ENCODE measurements at regions not wholly inside any gene's neighbourhood (a gene's known extent, or its start where the extent isn't known, plus 50 kb on each side); places are given as distances from the start of the nearest gene placed in this dataset.

DNA sequence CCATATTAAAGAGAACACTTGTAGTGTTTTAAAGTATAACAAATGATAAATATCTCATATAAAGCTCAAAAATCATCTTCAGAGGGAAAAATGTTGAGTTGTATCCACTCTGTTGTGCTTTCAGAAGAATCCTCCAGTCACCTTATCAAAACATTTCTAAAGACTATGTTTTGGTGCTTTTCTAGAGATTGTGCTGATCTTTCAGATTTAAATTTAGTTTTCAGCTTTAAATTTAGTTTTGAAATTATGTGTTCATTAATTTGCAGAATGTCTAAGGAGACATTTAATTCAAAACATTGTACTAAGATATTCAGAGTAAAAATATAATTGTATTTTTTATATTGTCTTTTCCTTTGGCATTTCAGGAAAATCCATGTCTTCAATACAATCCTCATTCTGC, 303.1 kb upstream of the KYNU start:
- no peak for TF ChIP-seq EZH2 (IDR thresholded peaks at IDR 0.05; ENCODE audit: borderline replicate concordance, low read depth, low read length, poor library complexity, severe bottlenecking)
- TF ChIP-seq, protein P1, sequence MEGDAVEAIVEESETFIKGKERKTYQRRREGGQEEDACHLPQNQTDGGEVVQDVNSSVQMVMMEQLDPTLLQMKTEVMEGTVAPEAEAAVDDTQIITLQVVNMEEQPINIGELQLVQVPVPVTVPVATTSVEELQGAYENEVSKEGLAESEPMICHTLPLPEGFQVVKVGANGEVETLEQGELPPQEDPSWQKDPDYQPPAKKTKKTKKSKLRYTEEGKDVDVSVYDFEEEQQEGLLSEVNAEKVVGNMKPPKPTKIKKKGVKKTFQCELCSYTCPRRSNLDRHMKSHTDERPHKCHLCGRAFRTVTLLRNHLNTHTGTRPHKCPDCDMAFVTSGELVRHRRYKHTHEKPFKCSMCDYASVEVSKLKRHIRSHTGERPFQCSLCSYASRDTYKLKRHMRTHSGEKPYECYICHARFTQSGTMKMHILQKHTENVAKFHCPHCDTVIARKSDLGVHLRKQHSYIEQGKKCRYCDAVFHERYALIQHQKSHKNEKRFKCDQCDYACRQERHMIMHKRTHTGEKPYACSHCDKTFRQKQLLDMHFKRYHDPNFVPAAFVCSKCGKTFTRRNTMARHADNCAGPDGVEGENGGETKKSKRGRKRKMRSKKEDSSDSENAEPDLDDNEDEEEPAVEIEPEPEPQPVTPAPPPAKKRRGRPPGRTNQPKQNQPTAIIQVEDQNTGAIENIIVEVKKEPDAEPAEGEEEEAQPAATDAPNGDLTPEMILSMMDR (conservative IDR thresholded peaks at IDR 0.05; ENCODE audit: low read depth, low read length) = no peak
- intact Hi-C loops (cut with micrococcal nuclease; ENCODE audit: unreplicated experiment) = no loop called here
- Histone ChIP-seq H3K27ac (ENCODE audit: low read depth, low read length, poor library complexity, severe bottlenecking) (peak overlapping the region; percentile 78), H3K36me3 (ENCODE audit: insufficient read depth, low read length, poor library complexity, severe bottlenecking) (peaks cover 10% of the 10 kb centered on the region), H3K4me3 (ENCODE audit: low read depth, low read length, poor library complexity, severe bottlenecking) (no peak overlapping the region), H3K9me3 (ENCODE audit: low read depth, low read length, poor library complexity, severe bottlenecking) (peaks cover 18% of the 10 kb centered on the region), H3K27me3 (replicated peaks; ENCODE audit: insufficient read depth, low read depth, low read length, poor library complexity) (no peaks in the 10 kb centered on the region), H3K4me1 (ENCODE audit: insufficient read depth, low read length, poor library complexity, severe bottlenecking) (peaks cover 23% of the 10 kb centered on the region)
- no peak for DNase-seq (ENCODE audit: low spot score)
- ChIA-PET CTCF (no interaction called here), POLR2A (ENCODE audit: low non-redundant PET) (interaction anchor here (0.6 kb wide), 1 partner anchor 124 kb away, joined by 3 read pairs; no protein-coding TSS in a partner anchor)
- BruUV-seq (replicated peaks) = no TSS peak

DNA sequence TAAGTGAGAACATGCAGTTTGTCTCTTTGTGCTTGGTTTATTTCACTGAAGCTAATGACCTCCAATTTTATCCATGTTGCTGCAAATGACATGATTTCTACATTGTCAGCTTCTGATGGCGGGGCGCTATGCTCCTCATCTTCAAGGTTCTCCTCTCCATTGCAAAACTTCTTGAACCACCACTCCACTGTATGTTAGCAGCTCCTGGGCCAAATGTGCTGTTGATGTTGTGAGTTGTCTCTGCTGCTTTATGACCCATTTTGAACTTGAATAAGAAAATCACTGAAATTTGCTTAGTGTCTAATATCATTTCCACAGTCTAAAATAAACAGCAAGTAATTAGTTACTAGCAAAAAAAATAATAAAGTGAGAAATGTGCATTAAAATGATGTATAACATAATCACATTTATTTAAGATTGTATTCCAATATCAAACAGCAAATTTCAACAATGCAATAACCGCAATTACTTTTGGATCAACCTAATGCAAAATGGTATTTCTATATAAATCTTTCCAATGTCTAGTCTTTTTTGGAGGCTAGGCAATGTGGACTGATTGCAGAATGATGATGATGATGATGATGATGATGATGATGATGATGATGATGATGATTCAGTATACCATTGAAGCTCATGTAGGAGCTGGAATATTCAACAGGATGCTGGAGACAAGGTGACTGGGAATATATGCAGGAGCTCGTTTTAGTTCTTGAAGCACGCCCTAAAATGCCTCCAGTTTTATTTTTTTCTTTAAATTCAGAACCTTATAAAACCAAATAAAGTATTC, 304.9 kb upstream of the KYNU start:
- ChIA-PET POLR2A (ENCODE audit: low non-redundant PET) (no interaction called here), CTCF (no interaction called here)
- no TSS peak for BruUV-seq (replicated peaks)

DNA sequence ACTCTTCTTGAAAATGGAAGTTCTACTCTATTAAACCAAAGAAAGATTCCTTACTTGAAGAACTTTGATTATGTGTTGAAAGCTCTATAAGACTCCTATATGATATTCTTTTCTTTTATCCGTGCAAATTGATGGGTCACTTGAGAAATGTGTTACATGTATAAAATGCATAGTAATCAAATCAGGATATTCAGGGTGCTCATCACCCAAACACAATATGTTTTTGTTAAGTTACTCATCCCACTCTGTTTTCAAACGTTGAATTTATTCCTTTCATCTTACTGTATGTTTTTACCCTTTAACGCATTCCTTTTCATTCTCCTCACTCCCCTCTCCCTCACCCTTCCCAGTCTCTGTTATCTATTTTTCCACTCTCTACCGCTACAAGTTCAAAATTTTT, 305.5 kb upstream of the KYNU start:
- Histone ChIP-seq H3K4me3 (ENCODE audit: low read depth, low read length, poor library complexity, severe bottlenecking) (no peak overlapping the region), H3K36me3 (ENCODE audit: insufficient read depth, low read length, poor library complexity, severe bottlenecking) (peaks cover 9% of the 10 kb centered on the region), H3K4me1 (ENCODE audit: insufficient read depth, low read length, poor library complexity, severe bottlenecking) (peaks cover 30% of the 10 kb centered on the region), H3K9me3 (ENCODE audit: low read depth, low read length, poor library complexity, severe bottlenecking) (peaks cover 10% of the 10 kb centered on the region), H3K27ac (ENCODE audit: low read depth, low read length, poor library complexity, severe bottlenecking) (no peak overlapping the region), H3K27me3 (replicated peaks; ENCODE audit: insufficient read depth, low read depth, low read length, poor library complexity) (no peaks in the 10 kb centered on the region)
- CTCF ChIA-PET = no interaction called here
- no peak for TF ChIP-seq EZH2 (IDR thresholded peaks at IDR 0.05; ENCODE audit: borderline replicate concordance, low read depth, low read length, poor library complexity, severe bottlenecking)
- TF ChIP-seq, protein P1 (conservative IDR thresholded peaks at IDR 0.05; ENCODE audit: low read depth, low read length) = no peak
- no peak for DNase-seq (ENCODE audit: low spot score)
- intact Hi-C loops (cut with micrococcal nuclease; ENCODE audit: unreplicated experiment) = no loop called here
- no TSS peak for BruUV-seq (replicated peaks)
- POLR2A ChIA-PET (ENCODE audit: low non-redundant PET) = no interaction called here

More for the DNA sequence above, 304.9 kb upstream of the KYNU start:
- DNase-seq (ENCODE audit: low spot score) = no peak
- peaks cover 10% of the 10 kb centered on the region for H3K36me3 ChIP-seq (ENCODE audit: insufficient read depth, low read length, poor library complexity, severe bottlenecking)
- H3K4me3 ChIP-seq (ENCODE audit: low read depth, low read length, poor library complexity, severe bottlenecking) = no peak overlapping the region
- peaks cover 25% of the 10 kb centered on the region for H3K4me1 ChIP-seq (ENCODE audit: insufficient read depth, low read length, poor library complexity, severe bottlenecking)
- no peak overlapping the region for H3K27ac ChIP-seq (ENCODE audit: low read depth, low read length, poor library complexity, severe bottlenecking)
- no peaks in the 10 kb centered on the region for H3K27me3 ChIP-seq (replicated peaks; ENCODE audit: insufficient read depth, low read depth, low read length, poor library complexity)
- peaks cover 16% of the 10 kb centered on the region for H3K9me3 ChIP-seq (ENCODE audit: low read depth, low read length, poor library complexity, severe bottlenecking)
- intact Hi-C loops (cut with micrococcal nuclease; ENCODE audit: unreplicated experiment) = no loop called here
- TF ChIP-seq, protein P1 (conservative IDR thresholded peaks at IDR 0.05; ENCODE audit: low read depth, low read length) = no peak
- no peak for TF ChIP-seq EZH2 (IDR thresholded peaks at IDR 0.05; ENCODE audit: borderline replicate concordance, low read depth, low read length, poor library complexity, severe bottlenecking)
